WTC11 (cell line): ENCODE measurements at regions not wholly inside any gene's neighbourhood (a gene's known extent, or its start where the extent isn't known, plus 50 kb on each side); places are given as distances from the start of the nearest gene placed in this dataset.

Experiments
- ATF1 ChIP-seq: sonication (generic); formaldehyde crosslinking; IDR thresholded peaks from 2 replicates; pipeline ENCODE4 v1.8.1; 2023; ENCODE audit warnings: mild to moderate bottlenecking, moderate library complexity, missing genetic modification reagents
- ATF2 ChIP-seq: sonication (generic); formaldehyde crosslinking; IDR thresholded peaks from 2 replicates; pipeline ENCODE4 v1.8.1; 2022; ENCODE audit warnings: low read depth, missing genetic modification reagents, borderline replicate concordance
- ATF3 ChIP-seq: sonication (generic); formaldehyde crosslinking; conservative IDR thresholded peaks from 2 replicates; pipeline ENCODE4 v1.8.1; 2022; ENCODE audit warnings: mild to moderate bottlenecking, missing genetic modification reagents
- CREM ChIP-seq: sonication (generic); formaldehyde crosslinking; IDR thresholded peaks from 2 replicates; pipeline ENCODE4 v1.8.1; 2022; ENCODE audit warnings: mild to moderate bottlenecking, missing genetic modification reagents, moderate library complexity
- CTCF ChIP-seq: fragments of 200-600 bp; IDR thresholded peaks from 2 replicates; pipeline ENCODE4 v1.8.0; 2022; ENCODE audit warnings: antibody characterized with exemption
- FOXK1 ChIP-seq: sonication (generic); formaldehyde crosslinking; IDR thresholded peaks from 2 replicates; pipeline ENCODE4 v1.8.0; 2022; ENCODE audit warnings: mild to moderate bottlenecking, moderate library complexity, missing genetic modification reagents
- JAZF1 ChIP-seq: fragments of 250-450 bp; sonication (Bioruptor Pico); IDR thresholded peaks from 2 replicates; pipeline ENCODE4 v1.9.0; 2021; ENCODE audit warnings: moderate library complexity, mild to moderate bottlenecking, inconsistent platforms
- JUN ChIP-seq: sonication (generic); formaldehyde crosslinking; IDR thresholded peaks from 2 replicates; pipeline ENCODE4 v1.8.0; 2023; ENCODE audit warnings: mild to moderate bottlenecking, missing genetic modification reagents
- NFYB ChIP-seq: sonication (generic); formaldehyde crosslinking; conservative IDR thresholded peaks from 2 replicates; pipeline ENCODE4 v1.8.0; 2022; ENCODE audit warnings: low read depth, missing genetic modification reagents
- NR2C2 ChIP-seq: sonication (generic); formaldehyde crosslinking; IDR thresholded peaks from 2 replicates; pipeline ENCODE4 v1.8.0; 2022; ENCODE audit warnings: mild to moderate bottlenecking, missing genetic modification reagents
- RELA ChIP-seq: sonication (generic); formaldehyde crosslinking; IDR thresholded peaks from 2 replicates; pipeline ENCODE4 v1.8.1; 2022; ENCODE audit warnings: missing genetic modification reagents, mild to moderate bottlenecking, borderline replicate concordance
- SMAD3 ChIP-seq: sonication (generic); formaldehyde crosslinking; IDR thresholded peaks from 2 replicates; pipeline ENCODE4 v1.8.0; 2022; ENCODE audit warnings: missing genetic modification reagents, mild to moderate bottlenecking, borderline replicate concordance
- USF2 ChIP-seq: sonication (generic); formaldehyde crosslinking; IDR thresholded peaks from 2 replicates; pipeline ENCODE4 v1.8.1; 2023; ENCODE audit warnings: mild to moderate bottlenecking, missing genetic modification reagents, moderate library complexity
- ZNF121 ChIP-seq: sonication (generic); formaldehyde crosslinking; IDR thresholded peaks from 2 replicates; pipeline ENCODE4 v1.8.0; 2023; ENCODE audit warnings: missing genetic modification reagents

- TF ChIP-seq CTCF (no peak), SMAD3 (no peak), NFYB (CRISPR knock-in tag) (no peak), CREM (CRISPR knock-in tag) (no peak), ATF3 (CRISPR knock-in tag) (no peak), ATF1 (no peak), ATF2 (no peak), JUN (CRISPR knock-in tag) (no peak), ZNF121 (CRISPR knock-in tag) (no peak), RELA (CRISPR knock-in tag) (no peak), JAZF1 (CRISPR knock-in tag) (no peak), USF2 (CRISPR knock-in tag) (no peak), FOXK1 (CRISPR knock-in tag) (no peak), NR2C2 (CRISPR knock-in tag) (no peak)
These were observed 133.7 kb upstream of the RUNX3 start for GRCh38 chr1:25063591-25064416.
